GM19023 (cell line): ENCODE measurements at regions not wholly inside any gene's neighbourhood (a gene's known extent, or its start where the extent isn't known, plus 50 kb on each side); places are given as distances from the start of the nearest gene placed in this dataset.

ENCODE experiments used
- ATAC-seq: cut with Tn5 transposase; IDR thresholded peaks from one replicate; pipeline ENCODE4 v1.9.1; 2021; ENCODE audit warnings: mild to moderate bottlenecking, moderate library complexity; ENCODE audit not compliant: unreplicated experiment

- ATAC-seq: no peak
These were observed 147.4 kb upstream of the POU2AF2 start for GRCh38 chr11:111098091-111098490.

GRCh38 chr11:111097191-111097590 lies 148.3 kb upstream of the POU2AF2 start:
- ATAC-seq: no peak

GRCh38 chr11:111095327-111095726 lies 150.2 kb upstream of the POU2AF2 start:
- no peak for ATAC-seq

GRCh38 chr11:111093061-111093460 lies 152.5 kb upstream of the POU2AF2 start:
- no peak for ATAC-seq

GRCh38 chr11:111091321-111091938 lies 154.1 kb upstream of the POU2AF2 start:
- ATAC-seq: no peak

- no peak for ATAC-seq
These were observed 155.8 kb upstream of the POU2AF2 start for GRCh38 chr11:111089759-111090158.

GRCh38 chr11:111088847-111089355 lies 156.6 kb upstream of the POU2AF2 start:
- ATAC-seq: no peak

GRCh38 chr11:111086058-111086457 lies 159.5 kb upstream of the POU2AF2 start:
- ATAC-seq: no peak

- no peak for ATAC-seq
These were observed 162.9 kb upstream of the POU2AF2 start for GRCh38 chr11:111082664-111083063.

GRCh38 chr11:111081021-111081511 lies 164.5 kb upstream of the POU2AF2 start:
- no peak for ATAC-seq

- ATAC-seq: no peak
These were observed 167.8 kb upstream of the POU2AF2 start for GRCh38 chr11:111077530-111078322.

GRCh38 chr11:111069066-111069465 lies 176.5 kb upstream of the POU2AF2 start:
- ATAC-seq: no peak

GRCh38 chr11:111067994-111068393 lies 177.5 kb upstream of the POU2AF2 start:
- no peak for ATAC-seq

- no peak for ATAC-seq
These were observed 178.7 kb upstream of the POU2AF2 start for GRCh38 chr11:111066846-111067245.

- ATAC-seq: no peak
These were observed 181.6 kb upstream of the POU2AF2 start for GRCh38 chr11:111063726-111064517.

- no peak for ATAC-seq
These were observed 183.1 kb upstream of the POU2AF2 start for GRCh38 chr11:111062420-111062819.

GRCh38 chr11:111059726-111060125 lies 185.8 kb upstream of the POU2AF2 start:
- no peak for ATAC-seq

GRCh38 chr11:111049131-111049530 lies 196.4 kb upstream of the POU2AF2 start:
- no peak for ATAC-seq

- ATAC-seq: no peak
These were observed 198.2 kb upstream of the POU2AF2 start for GRCh38 chr11:111047374-111047773.

- no peak for ATAC-seq
These were observed 199.2 kb upstream of the POU2AF2 start for GRCh38 chr11:111046291-111046690.

- ATAC-seq: no peak
These were observed 199.7 kb upstream of the POU2AF2 start for GRCh38 chr11:111045874-111046273.
